GM19099 (cell line): ENCODE measurements at regions not wholly inside any gene's neighbourhood (a gene's known extent, or its start where the extent isn't known, plus 50 kb on each side); places are given as distances from the start of the nearest gene placed in this dataset.

ENCODE experiments used
- POLR2A ChIP-seq: IDR thresholded peaks from 3 replicates; pipeline ENCODE4 v1.6.1; 2011; ENCODE audit warnings: low read depth; ENCODE audit not compliant: insufficient read length; ENCODE audit errors: extremely low read depth

GRCh38 chr1:212542761-212543187 is 65.8 kb upstream of the ATF3 start:
- no peak for TF ChIP-seq POLR2A

DNA sequence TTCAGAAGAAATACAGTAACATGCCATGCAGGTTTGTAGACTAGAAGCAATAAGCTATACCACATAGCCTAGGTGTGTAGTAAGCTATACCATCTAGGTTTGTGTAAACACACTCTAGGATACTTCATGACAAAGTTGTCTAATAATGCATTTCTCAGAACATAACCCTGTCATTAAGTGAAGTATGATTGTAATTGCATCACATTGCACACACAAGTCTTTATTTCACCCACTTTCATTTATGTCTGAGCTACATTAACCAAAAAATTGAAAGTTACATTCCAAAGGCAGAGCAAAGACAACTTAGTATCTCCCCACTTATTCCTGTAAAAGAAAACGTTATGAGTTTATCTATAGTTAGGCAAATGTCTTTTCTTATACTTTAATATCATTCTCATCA is 64.5 kb upstream of the ATF3 start:
- no peak for TF ChIP-seq POLR2A

DNA sequence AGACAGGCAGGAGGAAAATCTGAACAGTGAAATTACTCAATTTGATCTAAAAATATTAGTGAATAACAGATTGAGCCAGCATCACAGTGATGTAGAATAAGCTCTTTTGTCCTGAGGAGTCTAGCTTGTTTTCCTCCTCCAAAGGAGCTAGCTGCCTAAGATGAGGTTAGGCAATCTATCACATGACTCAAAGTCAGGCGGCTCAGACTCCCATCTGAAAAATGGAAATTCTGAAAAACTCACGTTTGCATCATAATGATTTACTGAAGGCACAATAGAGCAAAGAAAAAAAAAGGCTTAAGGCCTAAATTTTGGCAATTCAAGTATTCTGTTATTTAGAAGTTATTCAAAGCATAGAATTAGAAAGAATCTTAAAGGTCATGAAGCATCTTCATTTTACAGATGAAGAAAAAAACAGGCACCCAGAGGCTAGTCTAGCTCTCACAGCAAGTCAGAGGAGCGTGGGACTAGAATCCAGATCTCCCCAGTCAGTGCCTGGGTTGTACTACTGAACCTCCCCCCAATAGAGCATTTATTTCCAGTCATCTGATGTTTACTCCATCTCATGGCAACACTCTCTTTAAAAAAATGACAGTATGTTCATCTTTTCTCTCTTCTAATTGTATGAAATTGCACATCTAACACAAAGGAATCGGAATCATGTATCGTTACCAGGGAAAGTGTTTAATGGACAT is 62.5 kb upstream of the ATF3 start:
- no peak for TF ChIP-seq POLR2A

DNA sequence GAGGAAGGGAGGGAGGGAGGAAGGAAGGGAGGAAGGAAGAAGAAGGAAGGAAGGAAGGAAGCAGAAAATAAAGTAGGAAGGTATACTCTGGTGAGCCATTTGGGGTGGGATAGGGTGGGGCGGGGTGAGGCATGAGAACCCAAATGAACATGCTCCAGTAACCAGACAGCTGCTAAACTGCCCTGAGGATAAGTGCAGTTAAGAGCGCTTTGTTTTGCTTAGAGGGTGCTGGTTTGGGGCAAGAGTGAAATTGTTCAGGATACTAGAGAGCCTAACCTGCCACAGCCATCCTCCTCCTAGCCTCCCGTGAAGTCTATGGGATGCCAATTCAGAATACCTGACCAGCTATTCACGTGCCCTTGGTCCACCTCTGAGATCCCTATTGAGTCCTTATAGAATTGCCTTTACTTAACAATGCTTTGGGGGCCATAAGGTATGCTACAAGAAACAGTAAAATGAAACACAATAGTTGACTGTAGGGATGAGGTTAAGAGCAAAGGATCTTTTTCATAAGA is 59.0 kb upstream of the ATF3 start:
- TF ChIP-seq POLR2A, result no peak

DNA sequence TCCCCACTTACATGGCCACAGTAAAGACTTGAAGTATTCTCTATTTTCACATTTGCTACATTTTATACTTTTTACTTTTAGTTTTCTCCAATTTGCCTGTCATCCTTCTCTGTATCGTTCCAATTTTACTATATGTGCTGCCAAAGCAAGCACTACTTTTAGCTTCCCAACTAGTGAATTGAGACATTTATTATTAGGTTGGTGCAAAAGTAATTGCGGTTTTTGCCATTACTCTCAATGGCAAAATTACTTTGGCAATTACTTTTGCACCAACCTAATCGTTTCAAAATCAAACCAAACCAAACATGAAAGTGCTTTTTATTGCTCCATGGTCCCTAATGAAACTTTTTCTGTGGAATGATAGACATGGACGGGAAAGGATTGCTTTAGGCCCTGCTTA is 56.6 kb upstream of the ATF3 start:
- no peak for TF ChIP-seq POLR2A

- no peak for TF ChIP-seq POLR2A
These were observed 54.9 kb upstream of the ATF3 start for GRCh38 chr1:212553676-212554075.

GRCh38 chr1:212554401-212554800 is 54.2 kb upstream of the ATF3 start:
- no peak for TF ChIP-seq POLR2A

DNA sequence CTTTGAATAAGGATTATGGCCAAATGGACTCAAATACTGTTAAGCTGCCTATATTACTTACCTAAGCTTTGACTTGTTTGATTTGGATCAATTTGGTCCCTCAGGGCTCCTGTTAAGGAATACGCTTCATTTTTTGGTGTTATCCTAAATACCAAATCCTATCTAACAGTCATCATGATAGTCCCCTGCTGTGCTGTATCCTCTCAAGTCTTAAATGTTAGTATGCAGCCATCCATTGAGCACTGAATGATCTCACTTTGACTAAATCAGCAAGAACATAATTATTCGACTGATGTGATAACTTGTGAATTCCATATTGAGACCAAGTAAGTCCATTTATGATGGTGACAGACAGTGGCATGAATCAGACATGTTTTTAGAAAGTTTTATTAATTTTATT is 53.1 kb upstream of the ATF3 start:
- no peak for TF ChIP-seq POLR2A

DNA sequence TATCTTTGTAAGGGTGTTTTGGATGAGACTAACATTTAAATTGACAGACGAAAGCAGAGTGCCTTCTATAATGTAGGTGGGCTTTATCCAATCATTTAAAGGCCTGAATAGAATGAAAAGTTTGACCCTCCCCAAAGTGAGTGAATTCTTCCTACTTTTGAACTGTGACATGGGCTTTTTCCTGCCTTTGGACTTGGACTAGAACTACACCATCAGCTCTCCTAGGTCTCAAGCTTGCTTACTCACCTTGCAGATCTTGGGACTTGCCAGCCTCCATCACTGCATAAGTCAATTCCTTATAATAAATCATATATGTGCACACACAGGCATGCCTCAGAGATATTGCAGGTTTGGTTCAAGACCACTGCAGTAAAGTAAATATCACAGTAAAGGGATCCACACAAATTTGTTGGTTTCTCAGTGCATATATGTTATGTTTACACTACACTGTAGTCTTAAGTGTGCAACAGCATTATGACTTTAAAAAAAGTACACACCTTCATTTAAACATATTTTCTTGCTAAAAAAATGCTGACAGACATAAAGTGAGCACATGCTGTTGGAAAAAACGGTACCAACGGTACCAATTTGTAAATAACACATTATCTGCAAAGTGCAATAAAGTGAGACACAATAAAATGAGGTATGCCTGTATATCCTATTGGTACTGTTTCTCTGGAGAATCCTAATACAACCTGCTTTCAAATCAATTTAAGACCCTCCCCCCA is 51.6 kb upstream of the ATF3 start:
- no peak for TF ChIP-seq POLR2A

- TF ChIP-seq POLR2A, result no peak
These were observed 50.5 kb upstream of the ATF3 start for GRCh38 chr1:212557739-212558692.

- TF ChIP-seq POLR2A, result peak; percentile 74
These were observed 49.7 kb upstream of the ATF3 start for GRCh38 chr1:212558693-212559480.
